Caco-2 (cell line): ENCODE measurements at regions not wholly inside any gene's neighbourhood (a gene's known extent, or its start where the extent isn't known, plus 50 kb on each side); places are given as distances from the start of the nearest gene placed in this dataset.

Experiments
- BruUV-seq: library from RNA; stranded (reverse); fragments of 400-500 nt; replicated peaks from 2 replicates; lab custom pipeline; 2021; lab: Mats Ljungman, UMichigan
- CTCF ChIA-PET: fragments of 300-600 bp; sonication (Branson Sonifier 250); formaldehyde crosslinking; loops from one replicate; lab custom pipeline; 2022; ENCODE audit warnings: antibody characterized with exemption; lab: Charles Lee
- POLR2A ChIA-PET: fragments of 300-600 bp; sonication (Branson Sonifier 250); formaldehyde crosslinking; loops from one replicate; lab custom pipeline; 2022; ENCODE audit warnings: antibody characterized with exemption; lab: Charles Lee
- DNase-seq, 2 experiments: peaks; one replicate each; pipeline versions ENCODE4 v3.0.0 to v3.0.0-alpha.2; 2020 to 2022
- H3K27me3 ChIP-seq: replicated peaks from 2 replicates; pipeline ENCODE4 v1.6.0; 2011; ENCODE audit warnings: low read length; ENCODE audit not compliant: control insufficient read depth, insufficient read depth
- H3K36me3 ChIP-seq: 2 replicates; pipeline ENCODE4 v1.5.1; 2011; ENCODE audit warnings: low read length; ENCODE audit not compliant: control insufficient read depth, insufficient read depth
- H3K4me1 ChIP-seq: fragments of 250-450 bp; sonication (Bioruptor Pico); 2 replicates; pipeline ENCODE4 v1.5.1; 2020; ENCODE audit warnings: mild to moderate bottlenecking
- H3K4me3 ChIP-seq: 2 replicates; pipeline ENCODE4 v1.5.1; 2011; ENCODE audit warnings: low read depth, mild to moderate bottlenecking, control low read depth, low read length
- H3K9me3 ChIP-seq: fragments of 250-450 bp; sonication (Bioruptor Pico); 2 replicates; pipeline ENCODE4 v1.5.1; 2020; ENCODE audit warnings: mild to moderate bottlenecking, moderate library complexity
- H3K27ac Mint-ChIP-seq: one replicate; pipeline ENCODE4 v1.8.0; 2022; ENCODE audit warnings: mixed read lengths; ENCODE audit not compliant: unreplicated experiment
- H3K27me3 Mint-ChIP-seq: one replicate; pipeline ENCODE4 v1.8.0; 2022; ENCODE audit warnings: mixed read lengths; ENCODE audit not compliant: insufficient read depth, unreplicated experiment
- H3K36me3 Mint-ChIP-seq: one replicate; pipeline ENCODE4 v1.8.0; 2022; ENCODE audit warnings: mild to moderate bottlenecking, mixed read lengths; ENCODE audit not compliant: insufficient read depth, unreplicated experiment
- H3K4me1 Mint-ChIP-seq: one replicate; pipeline ENCODE4 v1.8.0; 2022; ENCODE audit warnings: low read depth, mixed read lengths; ENCODE audit not compliant: unreplicated experiment
- H3K4me3 Mint-ChIP-seq: one replicate; pipeline ENCODE4 v1.8.0; 2022; ENCODE audit warnings: mild to moderate bottlenecking, moderate library complexity, mixed read lengths; ENCODE audit not compliant: unreplicated experiment
- H3K9me3 Mint-ChIP-seq: one replicate; pipeline ENCODE4 v1.8.0; 2022; ENCODE audit warnings: mixed read lengths; ENCODE audit not compliant: unreplicated experiment
- CTCF ChIP-seq, 2 experiments: fragments of 200-600 bp in 1 of 2; IDR thresholded peaks; 1 replicate in 1 of 2; 2 replicates in 1 of 2; pipeline versions ENCODE4 v1.5.1 to v1.8.0; 2011 to 2022; ENCODE audit warnings: antibody characterized with exemption in 1 of 2, control low read depth in 1 of 2, inconsistent platforms in 1 of 2, low read depth in 1 of 2, low read length in 1 of 2, mild to moderate bottlenecking in 1 of 2, moderate library complexity in 1 of 2; ENCODE audit not compliant: insufficient read depth in 1 of 2, severe bottlenecking in 1 of 2, unreplicated experiment in 1 of 2
- intact Hi-C: fragments of 100-400 bp; cut with micrococcal nuclease; formaldehyde crosslinking; loops from one replicate; pipeline ENCODE4 v1.10.0; 2022; ENCODE audit not compliant: unreplicated experiment

GRCh38 chr13:79225487-79226232, 180.4 kb downstream of the RBM26 start:
- no peaks in the 10 kb centered on the region for H3K9me3 ChIP-seq
- no peak for TF ChIP-seq CTCF (IDR thresholded peaks at IDR 0.05; ENCODE audit: insufficient read depth in 1 of 2, low read depth in 1 of 2, low read length in 1 of 2, severe bottlenecking in 1 of 2, unreplicated experiment in 1 of 2)
- intact Hi-C loops = no loop called here
- Mint-ChIP-seq H3K4me3 (no peak overlapping the region), H3K27me3 (peaks cover 9% of the 10 kb centered on the region), H3K9me3 (no peaks in the 10 kb centered on the region), H3K4me1 (no peaks in the 10 kb centered on the region), H3K36me3 (no peaks in the 10 kb centered on the region), H3K27ac (no peak overlapping the region)
- CTCF ChIA-PET = no interaction called here
- no peaks in the 10 kb centered on the region for H3K4me1 ChIP-seq
- POLR2A ChIA-PET = interaction anchor here (0.6 kb wide), 1 partner anchor 8 kb away, joined by 3 read pairs; no protein-coding TSS in a partner anchor
- no peak for DNase-seq
- no peaks in the 10 kb centered on the region for H3K36me3 ChIP-seq
- no peaks in the 10 kb centered on the region; the same call in 1 of the 2 replicates for H3K27me3 ChIP-seq
- no TSS peak for BruUV-seq
- H3K4me3 ChIP-seq = no peak overlapping the region

DNA sequence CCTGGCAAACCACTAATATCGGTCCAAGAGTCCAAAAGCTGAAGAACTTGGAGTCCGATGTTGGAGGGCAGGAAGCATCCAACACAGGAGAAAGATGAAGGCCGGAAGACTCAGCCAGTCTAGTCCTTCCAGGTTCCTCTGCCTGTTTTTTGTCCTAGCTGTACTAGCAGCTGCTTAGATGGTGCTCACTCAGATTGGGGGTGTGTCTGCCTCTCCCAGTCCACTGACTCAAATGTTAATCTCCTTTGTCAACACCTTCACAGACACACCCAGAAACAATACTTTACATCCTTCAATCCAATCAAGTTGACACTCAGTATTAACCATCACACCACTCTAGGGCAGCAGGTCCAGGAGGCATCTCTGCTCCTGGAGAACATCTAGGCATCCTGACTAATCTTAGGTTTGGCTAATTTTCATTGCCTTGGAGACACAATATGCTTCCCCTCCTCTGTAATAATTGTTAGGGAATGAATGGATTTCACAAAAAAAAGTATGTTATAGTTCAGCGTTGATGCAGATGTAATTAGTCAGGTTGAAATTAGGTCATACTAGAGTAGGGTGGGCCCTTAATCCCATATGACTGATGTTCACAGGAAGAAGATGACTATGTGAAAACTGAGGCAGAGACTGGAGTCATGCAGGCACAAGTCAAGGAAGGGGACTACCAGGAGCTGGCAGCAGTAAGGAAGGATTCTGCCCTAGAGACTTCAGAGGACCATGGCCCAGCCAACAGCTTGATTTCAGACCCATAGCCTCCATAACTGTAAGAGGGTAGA, 183.4 kb downstream of the RBM26 start:
- no peak overlapping the region for H3K27ac Mint-ChIP-seq
- no peak overlapping the region for H3K4me3 Mint-ChIP-seq
- DNase-seq = no peak
- CTCF ChIA-PET = no interaction called here
- no peaks in the 10 kb centered on the region for H3K9me3 Mint-ChIP-seq
- Histone ChIP-seq H3K27me3 (no peaks in the 10 kb centered on the region; the same call in 1 of the 2 replicates), H3K36me3 (no peaks in the 10 kb centered on the region), H3K4me1 (no peaks in the 10 kb centered on the region), H3K9me3 (no peaks in the 10 kb centered on the region), H3K4me3 (no peak overlapping the region)
- POLR2A ChIA-PET = no interaction called here
- H3K4me1 Mint-ChIP-seq = no peaks in the 10 kb centered on the region
- H3K36me3 Mint-ChIP-seq = no peaks in the 10 kb centered on the region
- H3K27me3 Mint-ChIP-seq = peaks cover 12% of the 10 kb centered on the region
- TF ChIP-seq CTCF (IDR thresholded peaks at IDR 0.05; ENCODE audit: insufficient read depth in 1 of 2, low read depth in 1 of 2, low read length in 1 of 2, severe bottlenecking in 1 of 2, unreplicated experiment in 1 of 2) = no peak
- intact Hi-C loops = no loop called here
- no TSS peak for BruUV-seq

DNA sequence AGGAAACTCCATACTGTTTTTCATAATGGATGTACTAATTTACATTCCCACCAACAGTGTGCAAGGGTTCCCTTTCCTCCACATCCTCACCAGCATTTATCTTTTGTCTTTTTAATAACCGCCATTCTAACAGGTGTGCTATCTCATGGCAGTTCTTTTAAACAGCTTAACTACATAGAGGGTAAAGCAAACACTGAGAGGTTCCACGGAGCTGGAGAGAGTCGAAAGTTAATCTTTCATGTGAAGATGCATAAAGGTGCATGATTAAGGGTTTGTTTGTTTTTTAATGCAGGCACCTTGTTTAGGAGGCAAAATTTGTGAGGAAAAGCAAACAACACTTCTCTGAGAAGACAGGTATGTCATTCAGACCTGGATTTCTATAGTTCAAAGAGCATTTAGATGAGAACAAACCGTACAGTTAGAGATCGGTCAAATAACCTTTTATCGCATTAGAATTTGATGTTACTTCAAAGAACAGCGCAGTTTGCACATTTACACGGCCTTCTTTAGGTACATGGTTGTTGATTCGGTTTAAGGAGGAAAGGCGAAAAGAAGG, 193.9 kb downstream of the RBM26 start:
- peaks cover 18% of the 10 kb centered on the region for H3K27me3 Mint-ChIP-seq
- H3K27me3 ChIP-seq = no peaks in the 10 kb centered on the region; the same call in 1 of the 2 replicates
- no peaks in the 10 kb centered on the region for H3K4me1 ChIP-seq
- no peak overlapping the region for H3K27ac Mint-ChIP-seq
- no peaks in the 10 kb centered on the region for H3K9me3 Mint-ChIP-seq
- intact Hi-C loops = no loop called here
- H3K36me3 Mint-ChIP-seq = no peaks in the 10 kb centered on the region
- peak overlapping the region; percentile 30 for H3K4me3 Mint-ChIP-seq
- BruUV-seq = no TSS peak
- H3K36me3 ChIP-seq = no peaks in the 10 kb centered on the region
- H3K9me3 ChIP-seq = no peaks in the 10 kb centered on the region
- ChIA-PET CTCF (no interaction called here), POLR2A (no interaction called here)
- no peak for TF ChIP-seq CTCF (IDR thresholded peaks at IDR 0.05; ENCODE audit: insufficient read depth in 1 of 2, low read depth in 1 of 2, low read length in 1 of 2, severe bottlenecking in 1 of 2, unreplicated experiment in 1 of 2)
- DNase-seq = no peak
- no peak overlapping the region for H3K4me3 ChIP-seq
- peaks cover 12% of the 10 kb centered on the region for H3K4me1 Mint-ChIP-seq
